ENCODE measurements at regions not wholly inside any gene's neighbourhood (a gene's known extent, or its start where the extent isn't known, plus 50 kb on each side); places are given as distances from the start of the nearest gene placed in this dataset.
"Not testable (repeated sequence)": the region's sequence is repeated elsewhere in the genome, so short reads cannot be mapped to it uniquely, and the experiment has no call there.

- DNase-seq: no peak
Measured at GRCh38 chr13:61950828-61951227, 535.2 kb upstream of the PCDH20 start.

GRCh38 chr13:61944329-61944929, 528.8 kb upstream of the PCDH20 start:
- no peak for DNase-seq

- DNase-seq: no peak
Measured at GRCh38 chr13:61935710-61936109, 520.1 kb upstream of the PCDH20 start.

GRCh38 chr13:61927648-61928047, 512.0 kb upstream of the PCDH20 start:
- no peak for DNase-seq

- no peak for DNase-seq
Measured at GRCh38 chr13:61918841-61919240, 503.2 kb upstream of the PCDH20 start.

- DNase-seq: no peak
Measured at GRCh38 chr13:61916483-61916882, 500.8 kb upstream of the PCDH20 start.

- no peak for DNase-seq
Measured at GRCh38 chr13:61913183-61913582, 497.5 kb upstream of the PCDH20 start.

- no peak for DNase-seq
Measured at GRCh38 chr13:61908906-61909615, 493.4 kb upstream of the PCDH20 start.

- no peak for DNase-seq
Measured at GRCh38 chr13:61905054-61905453, 489.4 kb upstream of the PCDH20 start.

- DNase-seq: no peak
Measured at GRCh38 chr13:61901946-61902541, 486.4 kb upstream of the PCDH20 start.

GRCh38 chr13:61900033-61900432, 484.4 kb upstream of the PCDH20 start:
- DNase-seq: no peak

- DNase-seq: no peak
Measured at GRCh38 chr13:61898207-61898606, 482.6 kb upstream of the PCDH20 start.

- no peak for DNase-seq
Measured at GRCh38 chr13:61891401-61891800, 475.8 kb upstream of the PCDH20 start.

- no peak for DNase-seq
Measured at GRCh38 chr13:61884830-61885229, 469.2 kb upstream of the PCDH20 start.

GRCh38 chr13:61880578-61881283, 465.1 kb upstream of the PCDH20 start:
- no peak for DNase-seq

- not testable (repeated sequence) for DNase-seq
Measured at GRCh38 chr13:61878565-61878964, 462.9 kb upstream of the PCDH20 start.

- DNase-seq: no peak
Measured at GRCh38 chr13:61874970-61875579, 459.4 kb upstream of the PCDH20 start.

- DNase-seq: no peak
Measured at GRCh38 chr13:61873717-61874116, 458.1 kb upstream of the PCDH20 start.

- DNase-seq: no peak
Measured at GRCh38 chr13:61857198-61857597, 441.5 kb upstream of the PCDH20 start.

GRCh38 chr13:61852116-61852619, 436.5 kb upstream of the PCDH20 start:
- no peak for DNase-seq

- DNase-seq: no peak
Measured at GRCh38 chr13:61850794-61851193, 435.1 kb upstream of the PCDH20 start.

- DNase-seq: no peak
Measured at GRCh38 chr13:61838568-61838967, 422.9 kb upstream of the PCDH20 start.

- no peak for DNase-seq
Measured at GRCh38 chr13:61833228-61833627, 417.6 kb upstream of the PCDH20 start.

All from stimulated activated naive CD4-positive, alpha-beta T cell (primary cell).